ENCODE measurements at regions not wholly inside any gene's neighbourhood (a gene's known extent, or its start where the extent isn't known, plus 50 kb on each side); places are given as distances from the start of the nearest gene placed in this dataset.

- Histone ChIP-seq H3K4me1 (ENCODE audit: insufficient read depth, low read length) (peaks cover 35% of the 10 kb centered on the region), H3K36me3 (ENCODE audit: insufficient read depth, low read depth, low read length) (no peaks in the 10 kb centered on the region), H3K9me3 (ENCODE audit: insufficient read depth, low read depth, low read length) (no peaks in the 10 kb centered on the region), H3K27me3 (ENCODE audit: insufficient read depth, low read length) (no peaks in the 10 kb centered on the region), H3K9ac (ENCODE audit: low read depth, low read length) (peak overlapping the region; percentile 4; the same call in 1 of the 2 replicates), H3K27ac (ENCODE audit: low read length) (peak overlapping the region; percentile 35), H3K4me3 (ENCODE audit: low read length) (peak overlapping the region; percentile 24; the same call in 1 of the 2 replicates)
Observed at GRCh38 chr7:20019757-20020432, 197.3 kb downstream of the MACC1 start.

GRCh38 chr7:20016669-20017068 is 200.5 kb downstream of the MACC1 start:
- H3K36me3 ChIP-seq (ENCODE audit: insufficient read depth, low read depth, low read length), result no peaks in the 10 kb centered on the region
- H3K27ac ChIP-seq (ENCODE audit: low read length), result no peak overlapping the region
- no peak overlapping the region for H3K9ac ChIP-seq (ENCODE audit: low read depth, low read length)
- no peaks in the 10 kb centered on the region for H3K27me3 ChIP-seq (ENCODE audit: insufficient read depth, low read length)
- no peak overlapping the region for H3K4me3 ChIP-seq (ENCODE audit: low read length)
- no peaks in the 10 kb centered on the region for H3K9me3 ChIP-seq (ENCODE audit: insufficient read depth, low read depth, low read length)
- H3K4me1 ChIP-seq (ENCODE audit: insufficient read depth, low read length), result peaks cover 35% of the 10 kb centered on the region

- no peak overlapping the region for H3K4me3 ChIP-seq (ENCODE audit: low read length)
- no peak overlapping the region for H3K9ac ChIP-seq (ENCODE audit: low read depth, low read length)
- peaks cover 14% of the 10 kb centered on the region for H3K4me1 ChIP-seq (ENCODE audit: insufficient read depth, low read length)
- H3K27ac ChIP-seq (ENCODE audit: low read length), result no peak overlapping the region
- H3K27me3 ChIP-seq (ENCODE audit: insufficient read depth, low read length), result no peaks in the 10 kb centered on the region
- H3K36me3 ChIP-seq (ENCODE audit: insufficient read depth, low read depth, low read length), result no peaks in the 10 kb centered on the region
- H3K9me3 ChIP-seq (ENCODE audit: insufficient read depth, low read depth, low read length), result no peaks in the 10 kb centered on the region
Observed at GRCh38 chr7:20013536-20013935, 203.6 kb downstream of the MACC1 start.

GRCh38 chr7:20012100-20012499 is 205.1 kb downstream of the MACC1 start:
- Histone ChIP-seq H3K27me3 (ENCODE audit: insufficient read depth, low read length) (no peaks in the 10 kb centered on the region), H3K36me3 (ENCODE audit: insufficient read depth, low read depth, low read length) (no peaks in the 10 kb centered on the region), H3K4me1 (ENCODE audit: insufficient read depth, low read length) (peaks cover 11% of the 10 kb centered on the region), H3K27ac (ENCODE audit: low read length) (no peak overlapping the region), H3K9me3 (ENCODE audit: insufficient read depth, low read depth, low read length) (no peaks in the 10 kb centered on the region), H3K9ac (ENCODE audit: low read depth, low read length) (no peak overlapping the region), H3K4me3 (ENCODE audit: low read length) (no peak overlapping the region)

- H3K4me1 ChIP-seq (ENCODE audit: insufficient read depth, low read length), result peaks cover 4% of the 10 kb centered on the region
- H3K27ac ChIP-seq (ENCODE audit: low read length), result no peak overlapping the region
- H3K36me3 ChIP-seq (ENCODE audit: insufficient read depth, low read depth, low read length), result no peaks in the 10 kb centered on the region
- no peaks in the 10 kb centered on the region for H3K27me3 ChIP-seq (ENCODE audit: insufficient read depth, low read length)
- H3K9me3 ChIP-seq (ENCODE audit: insufficient read depth, low read depth, low read length), result no peaks in the 10 kb centered on the region
- H3K9ac ChIP-seq (ENCODE audit: low read depth, low read length), result no peak overlapping the region
- no peak overlapping the region for H3K4me3 ChIP-seq (ENCODE audit: low read length)
Observed at GRCh38 chr7:20010877-20011276, 206.3 kb downstream of the MACC1 start.

- H3K4me1 ChIP-seq (ENCODE audit: insufficient read depth, low read length), result no peaks in the 10 kb centered on the region
- H3K27me3 ChIP-seq (ENCODE audit: insufficient read depth, low read length), result no peaks in the 10 kb centered on the region
- no peaks in the 10 kb centered on the region for H3K9me3 ChIP-seq (ENCODE audit: insufficient read depth, low read depth, low read length)
- H3K9ac ChIP-seq (ENCODE audit: low read depth, low read length), result no peak overlapping the region
- no peak overlapping the region for H3K4me3 ChIP-seq (ENCODE audit: low read length)
- no peak overlapping the region for H3K27ac ChIP-seq (ENCODE audit: low read length)
- no peaks in the 10 kb centered on the region for H3K36me3 ChIP-seq (ENCODE audit: insufficient read depth, low read depth, low read length)
Observed at GRCh38 chr7:20007510-20007909, 209.7 kb downstream of the MACC1 start.

- Histone ChIP-seq H3K9me3 (ENCODE audit: insufficient read depth, low read depth, low read length) (no peaks in the 10 kb centered on the region), H3K4me1 (ENCODE audit: insufficient read depth, low read length) (no peaks in the 10 kb centered on the region), H3K4me3 (ENCODE audit: low read length) (no peak overlapping the region), H3K27me3 (ENCODE audit: insufficient read depth, low read length) (no peaks in the 10 kb centered on the region), H3K9ac (ENCODE audit: low read depth, low read length) (no peak overlapping the region), H3K36me3 (ENCODE audit: insufficient read depth, low read depth, low read length) (no peaks in the 10 kb centered on the region), H3K27ac (ENCODE audit: low read length) (no peak overlapping the region)
Observed at GRCh38 chr7:20005081-20005480, 212.1 kb downstream of the MACC1 start.

- no peaks in the 10 kb centered on the region for H3K27me3 ChIP-seq (ENCODE audit: insufficient read depth, low read length)
- H3K4me1 ChIP-seq (ENCODE audit: insufficient read depth, low read length), result no peaks in the 10 kb centered on the region
- no peak overlapping the region for H3K4me3 ChIP-seq (ENCODE audit: low read length)
- H3K9ac ChIP-seq (ENCODE audit: low read depth, low read length), result no peak overlapping the region
- H3K36me3 ChIP-seq (ENCODE audit: insufficient read depth, low read depth, low read length), result no peaks in the 10 kb centered on the region
- H3K27ac ChIP-seq (ENCODE audit: low read length), result no peak overlapping the region
- H3K9me3 ChIP-seq (ENCODE audit: insufficient read depth, low read depth, low read length), result no peaks in the 10 kb centered on the region
Observed at GRCh38 chr7:19999681-20000080, 217.5 kb downstream of the MACC1 start.

GRCh38 chr7:19991936-19992335 is 218.5 kb upstream of the TMEM196 start:
- no peak overlapping the region for H3K27ac ChIP-seq (ENCODE audit: low read length)
- H3K27me3 ChIP-seq (ENCODE audit: insufficient read depth, low read length), result no peaks in the 10 kb centered on the region
- H3K9me3 ChIP-seq (ENCODE audit: insufficient read depth, low read depth, low read length), result no peaks in the 10 kb centered on the region
- H3K36me3 ChIP-seq (ENCODE audit: insufficient read depth, low read depth, low read length), result no peaks in the 10 kb centered on the region
- H3K9ac ChIP-seq (ENCODE audit: low read depth, low read length), result no peak overlapping the region
- peaks cover 4% of the 10 kb centered on the region; the same call in 1 of the 2 replicates for H3K4me1 ChIP-seq (ENCODE audit: insufficient read depth, low read length)
- no peak overlapping the region for H3K4me3 ChIP-seq (ENCODE audit: low read length)

- H3K9me3 ChIP-seq (ENCODE audit: insufficient read depth, low read depth, low read length), result no peaks in the 10 kb centered on the region
- H3K4me1 ChIP-seq (ENCODE audit: insufficient read depth, low read length), result peaks cover 4% of the 10 kb centered on the region; the same call in 1 of the 2 replicates
- H3K36me3 ChIP-seq (ENCODE audit: insufficient read depth, low read depth, low read length), result no peaks in the 10 kb centered on the region
- H3K9ac ChIP-seq (ENCODE audit: low read depth, low read length), result no peak overlapping the region
- H3K27ac ChIP-seq (ENCODE audit: low read length), result no peak overlapping the region
- H3K4me3 ChIP-seq (ENCODE audit: low read length), result no peak overlapping the region
- no peaks in the 10 kb centered on the region for H3K27me3 ChIP-seq (ENCODE audit: insufficient read depth, low read length)
Observed at GRCh38 chr7:19989906-19990305, 216.5 kb upstream of the TMEM196 start.

GRCh38 chr7:19988860-19989259 is 215.4 kb upstream of the TMEM196 start:
- peaks cover 4% of the 10 kb centered on the region; the same call in 1 of the 2 replicates for H3K4me1 ChIP-seq (ENCODE audit: insufficient read depth, low read length)
- H3K9ac ChIP-seq (ENCODE audit: low read depth, low read length), result peak overlapping the region; percentile 17; the same call in 1 of the 2 replicates
- no peaks in the 10 kb centered on the region for H3K27me3 ChIP-seq (ENCODE audit: insufficient read depth, low read length)
- no peak overlapping the region for H3K4me3 ChIP-seq (ENCODE audit: low read length)
- H3K27ac ChIP-seq (ENCODE audit: low read length), result no peak overlapping the region
- H3K9me3 ChIP-seq (ENCODE audit: insufficient read depth, low read depth, low read length), result no peaks in the 10 kb centered on the region
- no peaks in the 10 kb centered on the region for H3K36me3 ChIP-seq (ENCODE audit: insufficient read depth, low read depth, low read length)

GRCh38 chr7:19984231-19984632 is 210.8 kb upstream of the TMEM196 start:
- no peak overlapping the region for H3K27ac ChIP-seq (ENCODE audit: low read length)
- H3K4me1 ChIP-seq (ENCODE audit: insufficient read depth, low read length), result peaks cover 4% of the 10 kb centered on the region; the same call in 1 of the 2 replicates
- no peak overlapping the region for H3K4me3 ChIP-seq (ENCODE audit: low read length)
- no peaks in the 10 kb centered on the region for H3K36me3 ChIP-seq (ENCODE audit: insufficient read depth, low read depth, low read length)
- H3K9me3 ChIP-seq (ENCODE audit: insufficient read depth, low read depth, low read length), result no peaks in the 10 kb centered on the region; the same call in none of the 2 replicates
- H3K27me3 ChIP-seq (ENCODE audit: insufficient read depth, low read length), result no peaks in the 10 kb centered on the region
- no peak overlapping the region for H3K9ac ChIP-seq (ENCODE audit: low read depth, low read length)
